NCI-H446 treated with DMSO at 0.1 percent for 48 hours (cell line): ENCODE measurements at regions not wholly inside any gene's neighbourhood (a gene's known extent, or its start where the extent isn't known, plus 50 kb on each side); places are given as distances from the start of the nearest gene placed in this dataset.
"Not testable (repeated sequence)": the region's sequence is repeated elsewhere in the genome, so short reads cannot be mapped to it uniquely, and the experiment has no call there.

Experiments
- DNase-seq: peaks from one replicate; lab custom pipeline; 2025; lab: John Stamatoyannopoulos, UW

DNA sequence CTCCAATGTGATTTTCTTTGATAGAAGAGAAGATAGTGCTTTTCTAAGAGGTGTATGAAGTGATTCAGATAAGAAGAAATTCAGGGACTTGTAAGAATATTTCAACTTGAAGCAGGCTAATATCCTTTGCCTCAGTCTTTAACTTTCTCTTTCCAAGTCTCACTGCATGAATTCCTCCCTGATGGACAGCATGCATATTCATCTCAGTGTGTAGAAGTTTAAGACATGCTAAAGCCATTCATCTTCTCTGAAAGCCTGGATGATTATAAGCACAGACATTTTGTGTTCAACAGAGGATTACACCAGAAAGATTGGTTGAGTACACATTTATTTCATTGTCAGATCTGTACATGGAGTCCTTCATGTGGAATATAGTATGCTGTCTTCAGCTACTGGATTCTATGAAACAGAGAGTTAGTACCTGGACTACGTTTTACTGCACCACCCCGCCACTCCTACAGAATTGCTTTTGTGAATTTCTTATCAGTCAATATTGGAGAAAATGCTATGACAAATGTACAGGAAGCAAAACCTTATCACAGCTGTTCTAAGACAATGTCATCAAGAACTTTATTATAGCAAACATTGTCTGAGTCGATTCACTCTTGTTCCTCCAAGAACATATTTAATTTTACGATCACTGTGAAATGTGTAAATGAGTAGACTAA is 1346.1 kb downstream of the OTOL1 start:
- DNase-seq: no peak

DNA sequence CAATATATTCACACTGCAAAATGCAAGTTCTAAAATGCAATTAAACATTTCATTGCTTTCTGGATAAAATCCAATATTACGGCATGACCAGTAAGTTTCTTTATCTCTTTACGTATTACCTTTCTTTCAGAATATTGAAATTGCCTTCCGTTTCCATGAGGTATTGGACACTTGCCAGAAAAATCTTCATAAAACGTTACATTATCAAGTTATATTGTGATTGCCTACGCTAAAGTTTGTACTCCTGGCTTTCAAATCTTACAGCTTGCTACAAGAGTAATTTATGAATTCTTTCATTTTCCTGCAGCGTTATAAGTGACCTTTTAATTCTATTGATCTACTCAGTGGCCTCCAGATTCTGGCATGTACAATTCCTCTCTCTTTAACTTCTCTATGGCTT is 1349.3 kb downstream of the OTOL1 start:
- no peak for DNase-seq

DNA sequence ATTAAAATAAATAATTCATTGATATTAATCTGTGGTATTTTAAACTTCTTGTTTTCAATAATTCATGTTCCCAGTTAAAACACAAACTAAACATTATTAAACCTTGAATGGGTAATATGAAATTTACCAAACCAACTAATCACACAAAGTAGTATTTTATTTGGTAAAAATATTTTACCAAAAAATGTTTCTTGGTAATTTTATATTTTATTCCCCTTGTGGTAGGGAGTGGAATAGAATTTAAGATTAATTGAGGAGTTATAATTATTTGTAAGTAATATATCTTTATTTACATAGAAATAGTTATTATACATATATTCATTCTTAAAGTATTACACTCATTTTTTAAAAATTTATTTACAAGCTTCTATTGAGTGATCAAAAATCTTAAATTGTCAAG is 1350.9 kb downstream of the OTOL1 start:
- DNase-seq: no peak

DNA sequence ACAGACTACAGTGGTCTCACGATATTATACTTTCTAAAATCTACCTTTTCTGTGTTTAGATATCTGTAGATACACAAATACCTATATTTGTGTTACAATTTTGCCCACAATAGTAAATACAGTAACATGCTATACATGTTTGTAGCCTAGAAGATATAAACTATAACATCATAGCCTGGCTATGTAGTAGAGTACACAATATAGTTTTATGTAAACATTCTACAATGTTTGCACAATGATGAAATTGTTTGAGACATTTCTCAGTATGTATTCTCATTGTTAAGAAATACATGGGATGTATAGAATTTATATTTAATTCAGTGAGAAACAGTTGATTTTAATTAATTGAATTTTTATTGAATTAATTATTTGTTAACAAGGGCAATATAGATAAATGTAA is 1367.0 kb downstream of the OTOL1 start:
- no peak for DNase-seq

DNA sequence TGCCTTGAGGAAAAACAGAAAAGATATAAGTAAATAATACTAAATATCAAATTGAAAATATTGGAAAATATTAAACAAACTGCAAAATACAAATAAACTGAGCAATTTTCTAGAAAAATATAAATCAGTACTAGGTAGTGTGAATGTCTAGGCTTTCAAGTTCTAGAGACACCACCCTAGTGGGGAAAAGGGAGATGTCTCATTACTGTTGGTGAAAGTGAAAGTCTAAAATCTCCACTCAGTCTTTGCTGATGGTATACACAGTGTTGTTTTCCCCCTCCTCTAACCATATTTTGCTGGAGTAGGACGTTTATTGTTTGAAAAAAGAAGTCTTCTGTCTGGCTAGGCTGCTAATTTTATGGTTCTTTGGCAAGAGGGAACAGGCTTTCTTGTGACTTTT is 1368.9 kb downstream of the OTOL1 start:
- DNase-seq: no peak

DNA sequence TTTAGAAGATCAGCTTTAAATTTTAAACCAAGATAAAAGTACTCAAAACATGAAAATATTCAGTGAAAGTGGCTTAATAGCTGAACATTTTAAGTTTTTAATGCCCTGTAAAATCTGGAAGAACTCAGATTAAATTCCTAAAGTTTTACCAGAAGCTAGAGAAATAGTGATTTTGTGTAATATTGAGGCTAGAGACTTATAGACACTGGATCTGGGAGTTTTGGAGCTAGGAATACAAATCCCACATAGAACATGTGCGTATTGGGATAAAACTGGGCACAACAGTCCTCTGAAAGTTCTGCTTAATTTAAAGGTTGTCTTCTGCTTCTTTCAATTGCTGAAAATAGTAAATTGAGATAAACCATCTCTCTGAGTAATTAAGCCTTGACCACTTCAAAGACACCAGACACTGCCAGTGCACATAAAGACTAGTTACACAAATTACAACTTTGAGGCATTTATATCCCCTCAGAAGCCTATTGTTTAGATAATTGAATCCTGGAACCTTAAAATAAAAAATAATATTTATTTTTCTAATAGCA is 1382.5 kb downstream of the OTOL1 start:
- no peak for DNase-seq

DNA sequence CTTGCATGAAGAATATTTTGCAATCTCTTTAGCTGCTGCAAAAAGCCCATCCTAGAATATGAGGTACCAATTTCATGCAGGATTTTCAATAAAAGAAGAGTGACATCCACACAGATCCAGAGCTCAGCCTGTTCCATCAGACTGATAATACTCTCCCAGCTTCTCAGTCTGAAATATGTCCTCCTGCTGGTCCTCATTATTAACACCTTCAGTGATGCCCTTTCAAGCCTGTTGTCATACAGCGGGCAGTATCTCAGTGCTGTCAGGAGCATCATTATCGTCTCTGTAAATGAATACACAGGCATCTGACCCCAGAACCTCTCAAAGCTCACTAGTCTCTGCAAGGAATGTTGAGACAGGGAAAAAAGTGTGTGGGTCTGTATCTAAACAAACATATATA is 1387.8 kb downstream of the OTOL1 start:
- no peak for DNase-seq

DNA sequence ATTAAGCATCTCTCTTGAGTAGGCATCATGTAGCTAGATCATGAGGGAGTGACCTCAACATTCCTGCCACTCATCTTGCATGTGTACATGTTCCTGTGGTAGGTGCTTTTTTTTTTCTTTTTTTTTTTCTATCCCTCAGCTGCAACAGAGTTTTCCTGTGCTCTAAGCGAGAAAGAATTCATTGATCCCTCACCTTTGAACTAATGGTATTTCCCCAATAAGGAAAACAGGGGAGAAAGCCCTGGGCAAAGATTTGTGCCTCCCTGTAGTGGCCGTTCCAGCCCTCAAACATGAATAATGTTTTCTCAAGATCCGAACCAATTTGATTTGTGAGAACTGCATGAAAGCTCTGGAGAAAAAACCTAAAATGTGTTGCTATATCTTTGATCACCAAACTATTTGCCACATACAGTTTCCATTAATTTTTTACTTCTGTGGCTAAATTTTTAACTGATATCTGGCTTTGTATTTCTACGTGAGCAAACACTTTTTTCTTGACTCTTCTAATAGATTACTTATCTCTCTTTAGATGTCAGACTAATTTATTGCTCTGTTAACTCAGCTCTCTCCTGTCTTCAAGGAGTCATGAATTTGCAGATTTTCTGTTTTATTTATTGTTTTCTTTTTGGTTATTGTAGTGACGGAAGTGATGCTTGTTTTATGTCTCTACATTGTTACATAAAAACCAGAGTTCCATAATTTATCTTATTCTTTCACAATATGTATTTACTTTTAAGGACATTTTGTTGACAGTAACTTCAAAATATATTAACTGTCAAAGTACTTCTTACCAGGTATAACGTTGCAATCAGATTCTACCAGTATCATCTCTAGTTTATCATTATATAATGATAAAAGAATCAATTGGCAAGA is 1396.5 kb downstream of the OTOL1 start:
- no peak for DNase-seq

DNA sequence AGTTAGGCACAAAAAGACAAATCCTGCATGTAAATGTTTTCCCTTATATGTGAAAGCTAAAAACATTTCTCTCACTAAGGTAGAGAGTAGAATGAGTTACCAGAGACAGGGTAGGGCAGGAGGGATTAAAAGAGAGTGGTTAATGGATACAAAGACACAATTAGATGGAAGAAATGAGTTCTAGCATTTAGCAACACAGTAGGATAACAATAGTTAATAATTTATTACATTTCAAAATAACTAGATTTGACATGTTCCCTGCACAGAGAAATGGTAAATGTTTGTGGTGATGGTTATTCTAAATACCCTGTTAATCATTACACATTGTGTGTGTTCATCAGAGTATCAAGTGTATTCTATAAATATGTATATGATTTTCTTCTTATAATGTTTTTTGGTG is 1400.7 kb downstream of the OTOL1 start:
- no peak for DNase-seq

DNA sequence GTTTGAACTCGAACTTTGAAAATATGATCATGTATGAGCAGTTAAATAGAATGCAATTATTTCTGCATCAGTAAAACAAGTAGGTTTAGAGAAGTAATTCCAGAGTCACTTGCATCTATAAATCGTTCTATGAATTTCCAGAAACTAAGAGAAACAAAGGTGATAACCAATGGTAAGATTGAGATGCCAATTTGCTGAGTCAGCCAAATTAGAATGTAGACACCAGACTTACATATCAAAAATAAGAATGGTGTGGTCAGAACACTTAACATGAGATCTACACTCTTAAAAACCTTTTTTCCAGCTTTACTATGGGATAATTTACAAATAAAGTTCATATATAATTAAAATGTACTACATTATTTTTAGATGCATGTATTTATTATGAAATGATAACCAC is 1435.9 kb downstream of the OTOL1 start:
- no peak for DNase-seq

DNA sequence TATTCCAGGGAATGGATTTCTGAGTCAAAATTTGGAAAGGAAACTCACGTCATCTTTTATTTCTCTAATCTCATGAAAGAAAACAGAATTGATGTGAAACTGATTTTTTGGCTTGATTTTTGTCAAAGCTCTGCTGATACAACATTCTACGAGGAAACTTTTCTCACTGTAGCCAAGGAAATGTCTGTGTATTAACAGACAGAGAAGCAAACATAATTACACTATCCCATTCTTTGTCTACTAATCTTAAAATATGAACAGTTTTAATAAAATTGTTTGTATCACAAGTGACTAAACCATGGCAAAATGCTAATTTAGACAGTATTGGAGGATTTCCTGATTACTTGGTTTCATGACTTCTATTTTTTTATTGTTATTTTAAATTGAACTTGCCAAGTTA is 1437.0 kb downstream of the OTOL1 start:
- DNase-seq: no peak

DNA sequence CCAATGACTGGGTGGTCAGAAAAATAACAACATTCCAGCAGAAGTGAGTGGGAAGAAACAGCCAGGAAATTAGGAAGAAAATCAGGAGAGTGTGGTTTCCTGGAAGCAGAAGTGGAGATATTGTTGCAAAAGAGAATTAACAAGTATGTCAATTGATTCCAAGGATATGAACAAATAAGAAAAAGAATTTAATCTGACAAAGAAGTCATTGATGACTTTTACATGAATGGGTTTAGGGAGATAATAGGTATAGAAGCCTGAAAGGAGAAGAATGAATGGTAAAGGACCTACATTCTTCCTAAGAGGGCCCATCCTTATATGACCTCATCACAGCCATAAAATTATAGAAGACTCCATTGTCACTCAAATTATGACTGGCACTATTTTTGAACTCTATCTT is 1440.1 kb downstream of the OTOL1 start:
- no peak for DNase-seq

DNA sequence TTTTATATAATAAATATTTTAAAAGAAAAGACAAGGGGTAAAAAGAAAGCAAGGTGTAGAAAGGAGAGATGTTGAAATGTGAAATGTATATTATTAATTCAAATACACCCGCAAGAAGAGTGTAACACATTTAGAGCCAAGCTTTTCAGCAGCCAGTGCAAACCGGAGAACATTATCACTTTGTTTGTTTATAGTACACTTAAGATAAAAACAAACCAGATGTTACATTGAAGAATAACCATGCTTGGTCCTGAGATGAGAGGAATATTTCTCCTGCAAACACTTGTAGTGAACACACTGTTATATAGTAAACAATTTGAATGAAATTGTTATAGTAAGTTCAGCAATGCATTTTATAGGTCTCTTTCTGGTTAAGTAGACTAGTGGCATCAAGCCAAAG is 1441.5 kb downstream of the OTOL1 start:
- no peak for DNase-seq

DNA sequence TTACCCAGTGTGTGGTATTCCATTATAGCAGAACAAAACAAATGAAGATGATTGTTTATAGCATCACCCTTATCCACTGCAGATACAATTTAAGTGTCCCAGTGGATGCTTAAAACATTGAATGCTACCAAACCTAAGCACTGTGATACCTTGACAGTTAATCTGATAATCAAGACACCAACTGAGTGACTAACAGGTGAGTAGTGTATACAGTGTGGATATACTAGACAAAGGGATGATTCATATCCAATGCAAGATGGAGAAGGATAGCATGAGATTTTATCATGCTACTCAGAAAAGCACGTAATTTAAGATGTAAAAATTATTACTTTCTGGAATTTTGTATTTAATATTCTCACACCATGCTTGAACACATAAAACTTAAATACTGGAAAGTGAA is 1449.0 kb downstream of the OTOL1 start:
- DNase-seq: no peak

DNA sequence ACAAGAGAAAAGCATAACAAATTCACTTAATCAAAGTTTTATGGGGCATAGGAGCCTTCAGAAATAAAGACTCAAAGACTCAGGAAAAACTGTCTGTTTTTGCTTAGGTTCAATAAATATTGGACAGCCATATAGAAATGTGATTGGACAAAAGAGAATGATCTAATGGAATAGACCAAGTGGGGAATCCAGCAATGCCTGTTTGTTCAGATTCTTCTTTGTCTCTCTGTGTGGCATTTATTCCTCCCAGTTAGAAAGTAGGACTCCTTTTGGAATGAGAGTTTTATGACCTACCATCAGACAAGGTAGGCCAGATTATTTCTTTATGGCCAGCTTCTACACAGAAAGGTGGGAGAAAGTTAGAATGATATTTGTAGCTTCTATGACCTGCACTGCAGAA is 1460.1 kb downstream of the OTOL1 start:
- DNase-seq: no peak

DNA sequence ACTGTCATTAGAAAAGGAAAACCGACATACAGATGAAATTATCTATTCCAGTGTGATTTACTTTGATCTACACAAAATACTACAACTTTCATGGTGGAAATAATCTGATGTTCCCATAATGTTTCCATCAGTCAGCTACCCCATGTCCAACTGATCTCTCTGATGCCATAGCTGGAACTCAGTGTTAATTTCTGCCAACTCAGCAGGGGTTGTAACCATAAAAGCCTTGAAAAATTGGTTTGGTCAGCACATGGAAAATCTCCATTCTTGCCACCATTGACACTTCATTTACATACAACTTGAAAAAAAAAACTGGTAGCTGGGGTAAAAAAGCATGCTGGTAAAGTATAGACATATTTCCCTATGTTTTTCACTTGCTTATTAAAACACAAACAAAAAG is 1463.7 kb downstream of the OTOL1 start:
- DNase-seq: no peak

DNA sequence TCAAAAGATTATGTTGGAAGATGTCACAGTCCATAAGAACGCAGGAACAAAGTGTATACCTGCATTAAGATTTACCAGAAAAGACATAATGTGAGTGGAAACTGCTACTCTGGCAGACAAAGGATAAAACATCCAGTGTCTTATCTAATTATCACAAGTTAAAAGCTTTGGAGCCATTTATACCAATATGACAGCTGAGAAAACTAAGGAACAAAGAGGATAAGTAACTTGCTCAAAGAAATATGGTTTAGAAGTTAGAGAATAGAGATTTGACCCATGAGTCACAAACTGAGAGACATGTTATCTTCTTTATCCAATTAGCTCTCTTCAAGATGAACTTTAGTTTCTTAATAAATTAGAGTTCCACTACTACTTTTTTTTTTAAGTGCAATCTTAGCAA is 1473.7 kb downstream of the OTOL1 start:
- no peak for DNase-seq

DNA sequence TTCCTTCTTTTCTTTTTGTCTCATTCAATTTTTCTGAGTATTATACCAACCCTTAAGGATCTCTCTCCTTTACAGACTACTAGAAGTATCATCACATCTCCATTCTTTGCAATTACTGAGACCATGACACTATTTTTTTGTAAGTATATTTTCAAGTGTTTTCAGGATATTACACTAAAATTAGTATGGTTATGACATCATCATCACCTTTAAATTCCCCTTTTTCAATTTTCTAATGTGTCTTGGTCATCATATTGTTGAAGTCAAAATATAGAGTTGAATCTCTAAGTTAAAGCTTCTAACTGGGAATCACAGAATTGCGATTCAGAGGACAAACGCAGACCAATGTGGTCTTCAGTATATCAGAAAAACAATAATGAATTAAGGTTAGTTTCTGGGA is 1475.1 kb downstream of the OTOL1 start:
- no peak for DNase-seq

DNA sequence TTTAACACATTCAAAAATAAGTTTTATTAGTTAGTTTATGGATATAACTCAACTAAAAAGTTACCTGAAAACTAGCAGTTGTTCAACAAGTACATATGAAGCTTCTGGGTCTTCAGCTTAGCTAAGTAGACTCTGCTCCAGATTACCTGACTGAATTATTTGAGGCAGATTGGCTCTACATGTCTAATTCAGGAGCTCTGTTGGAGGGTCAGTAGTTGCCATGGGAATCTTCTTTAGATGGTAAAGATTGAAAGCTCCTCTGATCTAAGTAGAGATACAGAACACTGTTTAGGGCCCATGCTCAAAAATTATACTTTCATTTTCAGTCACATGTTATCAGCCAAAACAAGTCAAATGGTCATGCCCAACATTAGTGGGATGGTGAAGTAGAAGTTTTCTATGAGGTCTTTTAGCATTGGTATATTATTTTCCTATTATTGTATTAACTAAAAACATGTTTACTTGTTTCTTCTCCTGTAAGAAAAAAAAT is 1476.9 kb downstream of the OTOL1 start:
- no peak for DNase-seq

DNA sequence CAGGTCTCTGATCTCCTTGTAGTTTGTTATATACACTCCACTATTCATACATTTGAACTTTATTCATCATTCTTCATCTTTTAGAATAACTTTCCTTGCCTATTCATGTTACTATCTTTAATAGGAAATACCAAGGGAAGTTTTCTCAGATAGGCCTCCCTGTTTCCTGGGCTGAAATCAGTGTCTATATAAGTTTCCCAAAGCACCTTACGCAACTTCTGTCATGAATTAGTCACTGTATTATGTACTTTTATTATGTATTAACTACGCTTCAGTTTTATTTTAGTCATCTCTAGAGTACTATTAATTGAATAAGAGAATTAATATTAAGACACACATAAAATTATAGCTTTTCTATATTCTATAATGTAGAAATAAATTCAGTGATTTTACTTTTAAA is 1481.5 kb downstream of the OTOL1 start:
- DNase-seq: no peak

DNA sequence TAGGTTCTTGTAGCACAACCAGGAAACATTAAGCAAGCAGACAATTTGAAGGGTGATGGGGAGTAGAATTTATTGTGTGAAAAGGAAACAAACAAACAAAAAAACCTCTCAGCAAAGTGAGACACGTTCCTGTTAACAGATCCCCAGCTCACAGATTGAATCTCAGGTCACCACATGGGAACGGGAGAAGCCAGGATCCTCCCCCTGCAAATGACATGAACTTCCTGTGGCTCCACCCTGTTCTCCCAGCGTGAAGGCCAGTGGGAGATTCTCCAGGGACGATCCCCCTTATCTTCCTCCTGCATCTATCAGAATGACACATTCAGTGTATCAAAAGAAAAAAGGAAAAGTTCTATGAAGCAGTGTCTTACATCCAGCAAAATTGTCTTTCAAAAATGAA is 1488.1 kb downstream of the OTOL1 start:
- no peak for DNase-seq

DNA sequence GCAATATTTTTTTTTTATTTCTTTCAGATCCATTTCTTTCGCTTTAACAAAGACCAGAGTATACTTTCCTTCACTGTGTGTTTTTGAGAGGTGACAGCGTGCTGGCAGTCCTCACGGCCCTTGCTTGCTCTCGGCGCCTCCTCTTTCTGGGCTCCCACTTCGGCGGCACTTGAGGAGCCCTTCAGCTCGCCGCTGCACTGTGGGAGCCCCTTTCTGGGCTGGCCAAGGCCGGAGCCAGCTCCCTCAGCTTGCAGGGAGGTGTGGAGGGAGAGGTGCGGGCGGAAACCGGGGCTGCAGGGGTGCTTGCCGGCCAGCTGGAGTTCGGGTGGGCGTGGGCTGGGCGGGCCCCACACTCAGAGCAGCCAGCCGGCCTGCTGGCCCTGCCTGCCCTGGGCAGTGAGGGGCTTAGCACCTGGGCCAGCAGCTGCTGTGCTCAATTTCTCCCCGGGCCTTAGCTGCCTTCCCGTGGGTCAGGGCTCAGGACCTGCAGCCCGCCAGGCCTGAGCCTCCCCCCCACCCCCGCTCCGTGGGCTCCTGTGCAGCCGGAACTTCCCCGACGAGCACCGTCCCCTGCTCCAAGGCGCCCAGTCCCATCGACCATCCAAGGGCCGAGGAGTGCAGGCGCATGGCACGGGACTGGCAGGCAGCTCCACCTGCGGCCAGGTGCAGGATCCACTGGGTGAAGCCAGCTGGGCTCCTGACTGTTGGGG is 1490.6 kb downstream of the OTOL1 start:
- DNase-seq: not testable (repeated sequence)

DNA sequence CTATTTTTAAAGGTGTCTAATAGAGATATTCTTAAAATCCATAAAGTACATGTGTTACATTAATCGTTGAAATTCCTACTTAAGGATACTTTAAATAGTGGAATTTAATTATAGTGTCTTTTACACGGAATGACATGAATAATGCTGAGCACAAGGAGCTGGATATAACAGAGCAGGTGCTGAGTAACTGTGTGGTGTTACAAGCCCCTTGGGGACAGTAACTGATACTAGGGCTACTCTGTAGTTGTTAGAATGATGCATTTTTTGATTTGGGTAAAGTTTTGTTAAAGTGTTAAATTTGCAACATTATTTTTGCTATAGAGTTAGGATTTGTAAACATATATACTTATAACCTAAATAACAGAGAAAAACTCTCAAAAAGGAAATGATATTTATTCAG is 1496.1 kb downstream of the OTOL1 start:
- no peak for DNase-seq
